ENCODE measurements at regions not wholly inside any gene's neighbourhood (a gene's known extent, or its start where the extent isn't known, plus 50 kb on each side); places are given as distances from the start of the nearest gene placed in this dataset.

GRCh38 chr18:65073060-65073550 lies 677.7 kb upstream of the CDH7 start:
- Mint-ChIP-seq H3K27me3 (ENCODE audit: insufficient read depth) (no peaks in the 10 kb centered on the region), H3K4me3 (no peak overlapping the region), H3K27ac (no peak overlapping the region), H3K36me3 (ENCODE audit: low read depth) (no peaks in the 10 kb centered on the region), H3K9me3 (peaks cover 12% of the 10 kb centered on the region), H3K4me1 (no peaks in the 10 kb centered on the region)
- TF ChIP-seq, protein P1, sequence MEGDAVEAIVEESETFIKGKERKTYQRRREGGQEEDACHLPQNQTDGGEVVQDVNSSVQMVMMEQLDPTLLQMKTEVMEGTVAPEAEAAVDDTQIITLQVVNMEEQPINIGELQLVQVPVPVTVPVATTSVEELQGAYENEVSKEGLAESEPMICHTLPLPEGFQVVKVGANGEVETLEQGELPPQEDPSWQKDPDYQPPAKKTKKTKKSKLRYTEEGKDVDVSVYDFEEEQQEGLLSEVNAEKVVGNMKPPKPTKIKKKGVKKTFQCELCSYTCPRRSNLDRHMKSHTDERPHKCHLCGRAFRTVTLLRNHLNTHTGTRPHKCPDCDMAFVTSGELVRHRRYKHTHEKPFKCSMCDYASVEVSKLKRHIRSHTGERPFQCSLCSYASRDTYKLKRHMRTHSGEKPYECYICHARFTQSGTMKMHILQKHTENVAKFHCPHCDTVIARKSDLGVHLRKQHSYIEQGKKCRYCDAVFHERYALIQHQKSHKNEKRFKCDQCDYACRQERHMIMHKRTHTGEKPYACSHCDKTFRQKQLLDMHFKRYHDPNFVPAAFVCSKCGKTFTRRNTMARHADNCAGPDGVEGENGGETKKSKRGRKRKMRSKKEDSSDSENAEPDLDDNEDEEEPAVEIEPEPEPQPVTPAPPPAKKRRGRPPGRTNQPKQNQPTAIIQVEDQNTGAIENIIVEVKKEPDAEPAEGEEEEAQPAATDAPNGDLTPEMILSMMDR (conservative IDR thresholded peaks at IDR 0.05), result no peak
- H3K36me3 ChIP-seq (ENCODE audit: control insufficient read depth, insufficient read depth, low read length), result no peaks in the 10 kb centered on the region
- no peak for DNase-seq
- no peak overlapping the region for H3K27ac ChIP-seq (ENCODE audit: low read depth, low read length)
- no peak overlapping the region for H3K4me3 ChIP-seq (ENCODE audit: low read length)
- no peaks in the 10 kb centered on the region for H3K27me3 ChIP-seq (ENCODE audit: control insufficient read depth, insufficient read depth, low read length, poor library complexity, severe bottlenecking)
- H3K4me1 ChIP-seq (ENCODE audit: control insufficient read depth, insufficient read depth, low read length), result no peaks in the 10 kb centered on the region
- no peaks in the 10 kb centered on the region for H3K9me3 ChIP-seq (ENCODE audit: control insufficient read depth, low read length)
- 83 to 96% methylated on average over 1 to 3 of the region's 3 CpGs for WGBS, 2 experiments (ENCODE audit: insufficient coverage in 1 of 2, insufficient read length in 1 of 2)
- no peak overlapping the region for H3K9ac ChIP-seq (ENCODE audit: extremely low read depth, low read length, poor library complexity, severe bottlenecking)

- no peaks in the 10 kb centered on the region for H3K36me3 Mint-ChIP-seq (ENCODE audit: low read depth)
- WGBS, 2 experiments (ENCODE audit: insufficient coverage in 1 of 2, insufficient read length in 1 of 2), result 95 to 100% methylated on average over 1 to 8 of the region's 9 CpGs
- H3K27ac Mint-ChIP-seq, result no peak overlapping the region
- H3K9me3 Mint-ChIP-seq, result no peaks in the 10 kb centered on the region
- no peaks in the 10 kb centered on the region for H3K4me1 ChIP-seq (ENCODE audit: control insufficient read depth, insufficient read depth, low read length)
- H3K4me3 Mint-ChIP-seq, result no peak overlapping the region
- H3K9ac ChIP-seq (ENCODE audit: extremely low read depth, low read length, poor library complexity, severe bottlenecking), result no peak overlapping the region
- H3K4me1 Mint-ChIP-seq, result no peaks in the 10 kb centered on the region
- H3K36me3 ChIP-seq (ENCODE audit: control insufficient read depth, insufficient read depth, low read length), result no peaks in the 10 kb centered on the region
- no peaks in the 10 kb centered on the region for H3K27me3 Mint-ChIP-seq (ENCODE audit: insufficient read depth)
- TF ChIP-seq, protein P1 (conservative IDR thresholded peaks at IDR 0.05), result no peak
- no peak overlapping the region for H3K4me3 ChIP-seq (ENCODE audit: low read length)
- H3K27ac ChIP-seq (ENCODE audit: low read depth, low read length), result no peak overlapping the region
- no peak for DNase-seq
- H3K27me3 ChIP-seq (ENCODE audit: control insufficient read depth, insufficient read depth, low read length, poor library complexity, severe bottlenecking), result no peaks in the 10 kb centered on the region
- H3K9me3 ChIP-seq (ENCODE audit: control insufficient read depth, low read length), result no peaks in the 10 kb centered on the region
Observed at GRCh38 chr18:65057439-65058083, 693.3 kb upstream of the CDH7 start.

GRCh38 chr18:65056575-65056974 lies 694.2 kb upstream of the CDH7 start:
- H3K27ac ChIP-seq (ENCODE audit: low read depth, low read length), result no peak overlapping the region
- no peaks in the 10 kb centered on the region for H3K27me3 Mint-ChIP-seq (ENCODE audit: insufficient read depth)
- H3K4me3 Mint-ChIP-seq, result no peak overlapping the region
- H3K9me3 Mint-ChIP-seq, result no peaks in the 10 kb centered on the region
- no peaks in the 10 kb centered on the region for H3K36me3 ChIP-seq (ENCODE audit: control insufficient read depth, insufficient read depth, low read length)
- 88 to 92% methylated on average over 1 to 2 of the region's 2 CpGs for WGBS, 2 experiments (ENCODE audit: insufficient coverage in 1 of 2, insufficient read length in 1 of 2)
- no peak overlapping the region for H3K27ac Mint-ChIP-seq
- no peak for DNase-seq
- no peaks in the 10 kb centered on the region for H3K4me1 Mint-ChIP-seq
- no peaks in the 10 kb centered on the region for H3K36me3 Mint-ChIP-seq (ENCODE audit: low read depth)
- no peaks in the 10 kb centered on the region for H3K4me1 ChIP-seq (ENCODE audit: control insufficient read depth, insufficient read depth, low read length)
- H3K9ac ChIP-seq (ENCODE audit: extremely low read depth, low read length, poor library complexity, severe bottlenecking), result no peak overlapping the region
- TF ChIP-seq, protein P1 (conservative IDR thresholded peaks at IDR 0.05), result no peak
- no peaks in the 10 kb centered on the region for H3K9me3 ChIP-seq (ENCODE audit: control insufficient read depth, low read length)
- H3K4me3 ChIP-seq (ENCODE audit: low read length), result no peak overlapping the region
- no peaks in the 10 kb centered on the region for H3K27me3 ChIP-seq (ENCODE audit: control insufficient read depth, insufficient read depth, low read length, poor library complexity, severe bottlenecking)

Measured in endodermal cell (in vitro differentiated cells).